Mucosa of descending colon (tissue), 3 donors: ENCODE measurements at regions not wholly inside any gene's neighbourhood (a gene's known extent, or its start where the extent isn't known, plus 50 kb on each side); places are given as distances from the start of the nearest gene placed in this dataset.
"Not testable (repeated sequence)": the region's sequence is repeated elsewhere in the genome, so short reads cannot be mapped to it uniquely, and the experiment has no call there.

ENCODE experiments used
- ATAC-seq: fragments of 200-7000 bp; cut with Tn5 transposase; one replicate; pipeline ENCODE4 v1.9.1; 2020; ENCODE audit warnings: mild to moderate bottlenecking, moderate library complexity
- DNase-seq, 3 donors: peaks; one replicate each; pipeline ENCODE4 v3.0.0-alpha.2; 2020
- H3K36me3 ChIP-seq: fragments of 200-600 bp; one replicate; pipeline ENCODE4 v1.8.0; 2021; ENCODE audit warnings: low read depth, mild to moderate bottlenecking
- H3K4me1 ChIP-seq: fragments of 200-600 bp; one replicate; pipeline ENCODE4 v1.8.0; 2021; ENCODE audit warnings: low read depth, mild to moderate bottlenecking
- H3K4me3 ChIP-seq: fragments of 200-600 bp; one replicate; pipeline ENCODE4 v1.8.0; 2021; ENCODE audit warnings: mild to moderate bottlenecking
- H3K9me3 ChIP-seq: fragments of 200-600 bp; one replicate; pipeline ENCODE4 v1.8.0; 2021; ENCODE audit warnings: mild to moderate bottlenecking
- intact Hi-C, 2 donors: fragments of 100-400 bp; cut with DNase I in 1 of 2; cut with micrococcal nuclease in 1 of 2; formaldehyde crosslinking; loops; one replicate each; pipeline versions ENCODE4 v1.11.0 to v1.11.1; 2022; cut with DNase I, micrococcal nuclease
- TF ChIP-seq, protein P1 (sequence below): fragments of 200-600 bp; IDR thresholded peaks from one replicate; pipeline ENCODE4 v1.8.0; 2022; ENCODE audit warnings: antibody characterized with exemption, mild to moderate bottlenecking
- donor health status: DM: no; HTN: no; CAD: no; lungs with moderate emphysema.
- donor health status: DM: no; HTN: no; CAD: no.
- donor health status: DM: no; HTN: yes; CAD: no.

GRCh38 chr6:121548131-121548530, 112.7 kb downstream of the GJA1 start:
- DNase-seq (no peak), ATAC-seq (no peak)
- no peaks in the 10 kb centered on the region for H3K4me1 ChIP-seq
- TF ChIP-seq, protein P1, sequence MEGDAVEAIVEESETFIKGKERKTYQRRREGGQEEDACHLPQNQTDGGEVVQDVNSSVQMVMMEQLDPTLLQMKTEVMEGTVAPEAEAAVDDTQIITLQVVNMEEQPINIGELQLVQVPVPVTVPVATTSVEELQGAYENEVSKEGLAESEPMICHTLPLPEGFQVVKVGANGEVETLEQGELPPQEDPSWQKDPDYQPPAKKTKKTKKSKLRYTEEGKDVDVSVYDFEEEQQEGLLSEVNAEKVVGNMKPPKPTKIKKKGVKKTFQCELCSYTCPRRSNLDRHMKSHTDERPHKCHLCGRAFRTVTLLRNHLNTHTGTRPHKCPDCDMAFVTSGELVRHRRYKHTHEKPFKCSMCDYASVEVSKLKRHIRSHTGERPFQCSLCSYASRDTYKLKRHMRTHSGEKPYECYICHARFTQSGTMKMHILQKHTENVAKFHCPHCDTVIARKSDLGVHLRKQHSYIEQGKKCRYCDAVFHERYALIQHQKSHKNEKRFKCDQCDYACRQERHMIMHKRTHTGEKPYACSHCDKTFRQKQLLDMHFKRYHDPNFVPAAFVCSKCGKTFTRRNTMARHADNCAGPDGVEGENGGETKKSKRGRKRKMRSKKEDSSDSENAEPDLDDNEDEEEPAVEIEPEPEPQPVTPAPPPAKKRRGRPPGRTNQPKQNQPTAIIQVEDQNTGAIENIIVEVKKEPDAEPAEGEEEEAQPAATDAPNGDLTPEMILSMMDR: no peak
- H3K36me3 ChIP-seq: no peaks in the 10 kb centered on the region
- intact Hi-C loops: no loop called here
- H3K9me3 ChIP-seq: no peaks in the 10 kb centered on the region
- H3K4me3 ChIP-seq: no peak overlapping the region

GRCh38 chr6:121549736-121550135, 114.3 kb downstream of the GJA1 start:
- Histone ChIP-seq H3K4me1 (no peaks in the 10 kb centered on the region), H3K4me3 (no peak overlapping the region)
- intact Hi-C loops: no loop called here

GRCh38 chr6:121550491-121551010, 115.1 kb downstream of the GJA1 start:
- intact Hi-C loops: no loop called here
- DNase-seq: no peak
- no peak overlapping the region for H3K4me3 ChIP-seq

More at GRCh38 chr6:121549736-121550135, 114.3 kb downstream of the GJA1 start:
- TF ChIP-seq, protein P1: no peak
- no peak for DNase-seq
- Histone ChIP-seq H3K36me3 (no peaks in the 10 kb centered on the region), H3K9me3 (no peaks in the 10 kb centered on the region)
- ATAC-seq: no peak

DNA sequence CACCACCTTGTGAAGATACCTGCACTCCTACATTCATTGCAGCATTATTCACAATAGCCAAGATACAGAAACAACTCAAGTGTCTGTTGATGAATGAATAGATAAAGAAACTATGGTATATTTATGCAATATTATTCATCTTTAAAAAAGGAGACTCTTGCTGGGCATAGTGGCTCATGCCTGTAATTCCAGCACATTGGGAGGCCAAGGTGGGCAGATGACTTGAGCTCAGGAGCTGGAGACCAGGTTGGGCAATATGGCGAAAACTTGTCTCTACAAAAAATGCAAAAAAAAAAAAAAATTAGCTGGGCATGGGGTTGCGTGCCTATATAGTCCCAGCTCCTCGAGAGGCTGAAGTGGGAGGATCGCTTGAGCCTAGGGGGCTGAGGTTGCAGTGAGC, 119.8 kb downstream of the GJA1 start:
- no peaks in the 10 kb centered on the region for H3K9me3 ChIP-seq
- ATAC-seq: no peak
- H3K36me3 ChIP-seq: no peaks in the 10 kb centered on the region
- no peak overlapping the region for H3K4me3 ChIP-seq
- intact Hi-C loops: no loop called here
- TF ChIP-seq, protein P1: no peak
- H3K4me1 ChIP-seq: no peaks in the 10 kb centered on the region
- no peak for DNase-seq

More at GRCh38 chr6:121550491-121551010, 115.1 kb downstream of the GJA1 start:
- no peaks in the 10 kb centered on the region for H3K36me3 ChIP-seq
- no peaks in the 10 kb centered on the region for H3K9me3 ChIP-seq
- TF ChIP-seq, protein P1: no peak
- no peak for ATAC-seq
- H3K4me1 ChIP-seq: no peaks in the 10 kb centered on the region

- H3K4me3 ChIP-seq, ATAC-seq, H3K9me3 ChIP-seq, H3K36me3 ChIP-seq, intact Hi-C loops, H3K4me1 ChIP-seq, DNase-seq: not testable (repeated sequence)
Observed at GRCh38 chr6:121556149-121556548, 120.7 kb downstream of the GJA1 start.

DNA sequence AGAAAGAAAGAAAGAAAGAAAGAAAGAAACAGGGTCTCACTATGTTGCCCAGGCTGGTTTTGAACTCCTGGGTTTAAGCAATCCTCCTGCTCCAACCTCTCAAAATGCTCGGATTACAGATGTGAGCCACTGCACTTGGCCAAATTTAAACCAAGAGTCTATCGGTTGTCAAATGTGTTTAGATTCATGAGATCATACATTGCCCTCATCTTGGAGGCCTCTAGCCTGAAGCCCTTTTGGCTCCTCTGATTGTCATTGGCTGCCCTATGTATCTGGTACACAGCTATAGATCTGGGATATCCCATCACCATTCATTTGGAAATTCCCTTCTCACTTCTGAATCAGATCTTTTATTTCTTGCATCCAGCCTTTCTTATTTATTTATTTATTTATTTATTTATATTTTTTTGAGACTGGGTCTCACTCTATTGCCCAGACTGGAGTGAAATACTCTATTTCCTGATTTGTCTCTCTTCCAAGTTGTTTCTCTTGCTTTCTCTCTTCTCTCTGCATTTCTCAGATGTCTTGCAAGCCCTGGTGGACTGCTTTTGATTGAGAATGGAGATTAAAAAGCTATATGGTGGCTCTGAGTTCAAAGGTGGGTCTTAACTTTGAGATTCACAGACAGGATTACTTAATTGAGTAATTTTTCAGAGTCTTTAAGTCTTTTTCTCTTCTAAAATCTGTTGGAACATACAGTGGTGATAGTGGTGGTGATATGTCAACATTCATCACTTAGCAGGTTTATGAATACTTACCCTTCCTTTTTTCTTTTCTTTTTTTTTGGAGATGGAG, 121.9 kb downstream of the GJA1 start:
- intact Hi-C loops: no loop called here
- Histone ChIP-seq H3K4me1 (no peaks in the 10 kb centered on the region), H3K4me3 (no peak overlapping the region), H3K36me3 (no peaks in the 10 kb centered on the region), H3K9me3 (peaks cover 6% of the 10 kb centered on the region)
- ATAC-seq (no peak), DNase-seq (no peak)
- TF ChIP-seq, protein P1: no peak
